Neural progenitor cell (in vitro differentiated cells): ENCODE measurements at regions not wholly inside any gene's neighbourhood (a gene's known extent, or its start where the extent isn't known, plus 50 kb on each side); places are given as distances from the start of the nearest gene placed in this dataset.

ENCODE experiments used
- DNase-seq: peaks from one replicate; pipeline ENCODE4 v3.0.0-alpha.2; 2016; ENCODE audit warnings: low spot score
- H2AFZ ChIP-seq: fragments of 200-600 bp; sonication (generic); replicated peaks from 2 replicates; pipeline ENCODE4 v1.6.1; 2016; ENCODE audit warnings: antibody characterized with exemption
- H3F3A ChIP-seq: fragments of 200-600 bp; sonication (generic); 2 replicates; pipeline ENCODE4 v1.6.1; 2016; ENCODE audit warnings: antibody characterized with exemption, low read depth
- H3K27ac ChIP-seq: fragments of 200-600 bp; sonication (generic); 2 replicates; pipeline ENCODE4 v1.5.1; 2016; ENCODE audit warnings: mild to moderate bottlenecking
- H3K27me3 ChIP-seq: fragments of 200-600 bp; sonication (generic); 2 replicates; pipeline ENCODE4 v1.6.1; 2016; ENCODE audit warnings: mild to moderate bottlenecking, moderate library complexity
- H3K36me3 ChIP-seq: fragments of 200-600 bp; sonication (generic); 2 replicates; pipeline ENCODE4 v1.5.1; 2016
- H3K4me1 ChIP-seq: fragments of 200-600 bp; sonication (generic); 2 replicates; pipeline ENCODE4 v1.6.1; 2016; ENCODE audit warnings: mixed run types
- H3K4me2 ChIP-seq: fragments of 200-600 bp; sonication (generic); 2 replicates; pipeline ENCODE4 v1.6.1; 2016
- H3K4me3 ChIP-seq: fragments of 200-600 bp; sonication (generic); 2 replicates; pipeline ENCODE4 v1.5.1; 2016
- H3K79me2 ChIP-seq: fragments of 200-600 bp; sonication (generic); 2 replicates; pipeline ENCODE4 v1.6.1; 2016; ENCODE audit warnings: low read depth
- H3K9ac ChIP-seq: fragments of 200-600 bp; sonication (generic); 2 replicates; pipeline ENCODE4 v1.6.1; 2016
- H3K9me3 ChIP-seq: fragments of 200-600 bp; sonication (generic); 2 replicates; pipeline ENCODE4 v1.5.1; 2016; ENCODE audit warnings: low read depth
- H4K20me1 ChIP-seq: fragments of 200-600 bp; sonication (generic); 2 replicates; pipeline ENCODE4 v1.6.1; 2016; ENCODE audit warnings: low read depth
- H3K27ac Mint-ChIP-seq: 3 replicates; pipeline ENCODE4 v1.8.0; 2021; ENCODE audit warnings: mixed read lengths
- H3K27me3 Mint-ChIP-seq: 2 replicates; pipeline ENCODE4 v1.8.0; 2022; ENCODE audit warnings: low read depth, mild to moderate bottlenecking, inconsistent platforms, moderate library complexity, mixed read lengths; ENCODE audit not compliant: insufficient read depth
- H3K36me3 Mint-ChIP-seq: 3 replicates; pipeline ENCODE4 v1.8.0; 2021; ENCODE audit warnings: mixed read lengths
- H3K4me1 Mint-ChIP-seq: 3 replicates; pipeline ENCODE4 v1.8.0; 2021; ENCODE audit warnings: mixed read lengths
- H3K4me3 Mint-ChIP-seq: 3 replicates; pipeline ENCODE4 v1.8.0; 2021; ENCODE audit warnings: mild to moderate bottlenecking, moderate library complexity, mixed read lengths
- H3K9me3 Mint-ChIP-seq: 3 replicates; pipeline ENCODE4 v1.8.0; 2020; ENCODE audit warnings: mixed read lengths
- EZH2 ChIP-seq: fragments of 200-600 bp; sonication (generic); IDR thresholded peaks from 2 replicates; pipeline ENCODE4 v1.6.1; 2017; ENCODE audit warnings: antibody characterized with exemption, mild to moderate bottlenecking, moderate library complexity
- EZH2phosphoT487 ChIP-seq: fragments of 200-600 bp; sonication (generic); IDR thresholded peaks from 2 replicates; pipeline ENCODE4 v1.6.1; 2017; ENCODE audit warnings: antibody characterized with exemption
- TF ChIP-seq, protein P1 (sequence below): fragments of 200-600 bp; sonication (generic); IDR thresholded peaks from 2 replicates; pipeline ENCODE4 v1.5.1; 2017; ENCODE audit warnings: antibody characterized with exemption, mild to moderate bottlenecking

- H3F3A ChIP-seq: peaks cover 48% of the 10 kb centered on the region
- H3K9ac ChIP-seq: no peak overlapping the region
- H3K27me3 ChIP-seq: peaks cover 57% of the 10 kb centered on the region
- Mint-ChIP-seq H3K27me3 (peaks cover 31% of the 10 kb centered on the region), H3K4me1 (peaks cover 51% of the 10 kb centered on the region), H3K4me3 (no peak overlapping the region), H3K36me3 (no peaks in the 10 kb centered on the region), H3K27ac (peak overlapping the region; percentile 37), H3K9me3 (peaks cover 8% of the 10 kb centered on the region)
- no peaks in the 10 kb centered on the region for H3K79me2 ChIP-seq
- H3K36me3 ChIP-seq: no peaks in the 10 kb centered on the region
- TF ChIP-seq, protein P1, sequence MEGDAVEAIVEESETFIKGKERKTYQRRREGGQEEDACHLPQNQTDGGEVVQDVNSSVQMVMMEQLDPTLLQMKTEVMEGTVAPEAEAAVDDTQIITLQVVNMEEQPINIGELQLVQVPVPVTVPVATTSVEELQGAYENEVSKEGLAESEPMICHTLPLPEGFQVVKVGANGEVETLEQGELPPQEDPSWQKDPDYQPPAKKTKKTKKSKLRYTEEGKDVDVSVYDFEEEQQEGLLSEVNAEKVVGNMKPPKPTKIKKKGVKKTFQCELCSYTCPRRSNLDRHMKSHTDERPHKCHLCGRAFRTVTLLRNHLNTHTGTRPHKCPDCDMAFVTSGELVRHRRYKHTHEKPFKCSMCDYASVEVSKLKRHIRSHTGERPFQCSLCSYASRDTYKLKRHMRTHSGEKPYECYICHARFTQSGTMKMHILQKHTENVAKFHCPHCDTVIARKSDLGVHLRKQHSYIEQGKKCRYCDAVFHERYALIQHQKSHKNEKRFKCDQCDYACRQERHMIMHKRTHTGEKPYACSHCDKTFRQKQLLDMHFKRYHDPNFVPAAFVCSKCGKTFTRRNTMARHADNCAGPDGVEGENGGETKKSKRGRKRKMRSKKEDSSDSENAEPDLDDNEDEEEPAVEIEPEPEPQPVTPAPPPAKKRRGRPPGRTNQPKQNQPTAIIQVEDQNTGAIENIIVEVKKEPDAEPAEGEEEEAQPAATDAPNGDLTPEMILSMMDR: no peak
- TF ChIP-seq EZH2: no peak
- no peak for TF ChIP-seq EZH2phosphoT487
- H3K4me3 ChIP-seq: no peak overlapping the region
- peaks cover 50% of the 10 kb centered on the region for H4K20me1 ChIP-seq
- no peak for DNase-seq
- H2AFZ ChIP-seq: no peak overlapping the region
- H3K4me1 ChIP-seq: peaks cover 53% of the 10 kb centered on the region
- H3K27ac ChIP-seq: no peak overlapping the region
- H3K9me3 ChIP-seq: no peaks in the 10 kb centered on the region
- H3K4me2 ChIP-seq: peak overlapping the region; percentile 67
These were observed 364.9 kb upstream of the IRX2 start for GRCh38 chr5:3116366-3116765.

DNA sequence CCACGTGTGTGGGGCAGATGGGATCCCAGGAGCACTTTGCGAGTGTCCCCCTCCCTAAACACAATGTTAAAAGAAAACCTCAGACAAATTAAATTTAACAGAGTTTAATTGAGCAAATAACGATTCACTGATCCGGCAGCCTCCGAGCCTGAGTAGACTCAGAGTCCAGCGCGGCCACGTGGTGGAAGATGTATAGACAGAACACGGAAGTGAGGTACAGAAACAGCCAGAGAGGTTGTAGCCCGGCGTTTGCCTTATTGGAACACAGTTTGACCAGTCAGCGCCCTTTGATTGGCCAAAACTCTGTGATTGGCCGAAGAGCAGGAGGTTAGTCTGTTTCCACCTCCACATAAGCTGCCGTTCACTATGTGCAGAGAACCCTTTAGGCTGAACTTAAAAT, 363.0 kb upstream of the IRX2 start:
- peaks cover 29% of the 10 kb centered on the region for H3F3A ChIP-seq
- no peak overlapping the region for H3K9ac ChIP-seq
- H3K4me3 ChIP-seq: no peak overlapping the region
- peak overlapping the region; percentile 18 for H3K4me3 Mint-ChIP-seq
- no peaks in the 10 kb centered on the region for H3K9me3 ChIP-seq
- peaks cover 53% of the 10 kb centered on the region for H3K27me3 ChIP-seq
- H3K27ac Mint-ChIP-seq: no peak overlapping the region
- no peak for DNase-seq
- H3K27ac ChIP-seq: no peak overlapping the region
- no peak overlapping the region for H2AFZ ChIP-seq
- H3K36me3 ChIP-seq: no peaks in the 10 kb centered on the region
- peaks cover 36% of the 10 kb centered on the region for H3K4me1 ChIP-seq
- H4K20me1 ChIP-seq: peaks cover 31% of the 10 kb centered on the region
- H3K27me3 Mint-ChIP-seq: peaks cover 25% of the 10 kb centered on the region
- H3K79me2 ChIP-seq: no peaks in the 10 kb centered on the region
- H3K4me1 Mint-ChIP-seq: peaks cover 33% of the 10 kb centered on the region
- TF ChIP-seq EZH2 (no peak), EZH2phosphoT487 (no peak)
- TF ChIP-seq, protein P1: no peak
- H3K9me3 Mint-ChIP-seq: peaks cover 10% of the 10 kb centered on the region
- H3K4me2 ChIP-seq: no peak overlapping the region
- no peaks in the 10 kb centered on the region for H3K36me3 Mint-ChIP-seq

GRCh38 chr5:3110371-3110770, 358.9 kb upstream of the IRX2 start:
- Histone ChIP-seq H3K27ac (no peak overlapping the region), H3K79me2 (no peaks in the 10 kb centered on the region), H3K4me1 (peaks cover 12% of the 10 kb centered on the region), H3F3A (peaks cover 10% of the 10 kb centered on the region), H3K9me3 (no peaks in the 10 kb centered on the region), H2AFZ (no peak overlapping the region), H3K36me3 (no peaks in the 10 kb centered on the region), H3K27me3 (peaks cover 50% of the 10 kb centered on the region), H3K9ac (no peak overlapping the region), H3K4me3 (no peak overlapping the region), H4K20me1 (no peaks in the 10 kb centered on the region), H3K4me2 (no peak overlapping the region)
- Mint-ChIP-seq H3K36me3 (no peaks in the 10 kb centered on the region), H3K4me1 (peaks cover 31% of the 10 kb centered on the region), H3K9me3 (peaks cover 8% of the 10 kb centered on the region), H3K27me3 (peaks cover 12% of the 10 kb centered on the region), H3K4me3 (no peak overlapping the region), H3K27ac (no peak overlapping the region)
- TF ChIP-seq EZH2 (no peak), EZH2phosphoT487 (no peak)
- TF ChIP-seq, protein P1: no peak
- DNase-seq: no peak
